Spleen (tissue), 11 donors: ENCODE measurements at regions not wholly inside any gene's neighbourhood (a gene's known extent, or its start where the extent isn't known, plus 50 kb on each side); places are given as distances from the start of the nearest gene placed in this dataset.
"Not testable (repeated sequence)": the region's sequence is repeated elsewhere in the genome, so short reads cannot be mapped to it uniquely, and the experiment has no call there.

Experiments
- DNase-seq: peaks from one replicate; pipeline ENCODE4 v3.0.0-alpha.2; 2020
- H3K27ac ChIP-seq, 8 donors: fragments of 200-600 bp; sonication (generic) in 7 of 8; 1 replicate in 4 of 8; 2 replicates in 4 of 8; pipeline versions ENCODE4 v1.5.0 to v1.8.0; 2016 to 2021; ENCODE audit warnings: inconsistent platforms in 4 of 8, mild to moderate bottlenecking in 4 of 8, moderate library complexity in 1 of 8
- H3K27me3 ChIP-seq, 7 donors: fragments of 200-600 bp; sonication (generic) in 6 of 7; replicated peaks in 1 of 7; 1 replicate in 4 of 7; 2 replicates in 3 of 7; pipeline versions ENCODE4 v1.5.0 to v1.8.0; 2016 to 2021; ENCODE audit warnings: inconsistent platforms in 3 of 7, mild to moderate bottlenecking in 1 of 7
- H3K36me3 ChIP-seq, 6 donors: fragments of 200-600 bp; sonication (generic) in 5 of 6; 1 replicate in 4 of 6; 2 replicates in 2 of 6; pipeline versions ENCODE4 v1.5.0 to v1.8.0; 2016 to 2021; ENCODE audit warnings: inconsistent platforms in 2 of 6
- H3K4me1 ChIP-seq, 6 donors: fragments of 200-600 bp; sonication (generic) in 5 of 6; 1 replicate in 3 of 6; 2 replicates in 3 of 6; pipeline versions ENCODE4 v1.5.0 to v1.8.0; 2016 to 2021; ENCODE audit warnings: inconsistent platforms in 3 of 6
- H3K4me3 ChIP-seq, 8 donors: fragments of 200-600 bp; sonication (generic) in 7 of 8; 1 replicate in 4 of 8; 2 replicates in 4 of 8; pipeline versions ENCODE4 v1.5.0 to v1.8.0; 2016 to 2021; ENCODE audit warnings: inconsistent platforms in 4 of 8, mild to moderate bottlenecking in 4 of 8, moderate library complexity in 2 of 8
- H3K9me3 ChIP-seq, 8 donors: fragments of 200-600 bp; sonication (generic) in 7 of 8; 1 replicate in 4 of 8; 2 replicates in 4 of 8; pipeline versions ENCODE4 v1.5.0 to v1.8.0; 2016 to 2021; ENCODE audit warnings: inconsistent platforms in 4 of 8
- CTCF ChIP-seq, 11 experiments: fragments of 200-600 bp in 7 of 11; fragments of 450-650 bp in 4 of 11; sonication (generic) in 4 of 11; IDR thresholded peaks in 8 of 11; conservative IDR thresholded peaks in 3 of 11; 1 replicate in 7 of 11; 2 replicates in 4 of 11; pipeline versions ENCODE4 v1.4.0 to v1.8.0; 2016 to 2021; ENCODE audit warnings: antibody characterized with exemption in 11 of 11, inconsistent platforms in 4 of 11, mild to moderate bottlenecking in 1 of 11
- POLR2A ChIP-seq, 3 donors: fragments of 450-650 bp; IDR thresholded peaks; one replicate each; pipeline ENCODE4 v1.5.1; 2017; ENCODE audit warnings: antibody characterized with exemption in 3 of 3, mild to moderate bottlenecking in 1 of 3
- POLR2AphosphoS5 ChIP-seq, 3 donors: sonication (generic); formaldehyde crosslinking; IDR thresholded peaks; one replicate each; pipeline ENCODE4 v1.5.1; 2017; ENCODE audit warnings: antibody characterized with exemption in 3 of 3
- WGBS, 5 donors: extraction: QIAGEN DNeasy Blood & Tissue Kit in 3 of 5; methylation state at CpG; one replicate each; pipeline versions ENCODE4 v1.1.5 to v1.1.7; 2013 to 2018; 5-methylcytosine and 5-hydroxymethylcytosine counted together
- intact Hi-C: fragments of 100-400 bp; cut with DNase I; formaldehyde crosslinking; loops from one replicate; pipeline ENCODE4 v1.15.0; 2023; ENCODE audit warnings: low total_unique reads
- donor health status: healthy with polysubstance abuse.
- donor health status: DM: no; HTN: no; CAD: no; lungs with moderate emphysema.
- donor health status: DM: no; HTN: no; CAD: no.
- donor health status: Bipolar disorder and iron deficiency.
- donor health status: healthy.
- donor health status: DM: no; HTN: no; CAD: no.
- donor health status: DM: yes; HTN: yes; CAD: no.

- DNase-seq: no peak
- intact Hi-C loops: no loop called here
- Histone ChIP-seq H3K4me1 (no peaks in the 10 kb centered on the region), H3K4me3 (no peak overlapping the region), H3K36me3 (no peaks in the 10 kb centered on the region), H3K9me3 (peaks cover 0 to 39% (median 5%) of the 10 kb centered on the region in 8 donors), H3K27ac (no peak overlapping the region), H3K27me3 (no peaks in the 10 kb centered on the region)
- no peak for TF ChIP-seq POLR2AphosphoS5 (IDR thresholded peaks at IDR 0.05)
- no peak for TF ChIP-seq POLR2A (IDR thresholded peaks at IDR 0.05)
- no peak for TF ChIP-seq CTCF (IDR thresholded peaks at IDR 0.05 in 8 of 11, conservative IDR thresholded peaks at IDR 0.05 in 3 of 11)
- WGBS, 5 donors: 72 to 82% (median 76%) methylated on average over 3 of the region's 3 CpGs
These were observed 886.4 kb downstream of the DNAJB9 start for GRCh38 chr7:109456116-109456515.

GRCh38 chr7:109460296-109460695 is 890.6 kb downstream of the DNAJB9 start:
- no peaks in the 10 kb centered on the region for H3K27me3 ChIP-seq
- H3K27ac ChIP-seq: no peak overlapping the region
- no peak for TF ChIP-seq POLR2AphosphoS5 (IDR thresholded peaks at IDR 0.05)
- no peak for TF ChIP-seq POLR2A (IDR thresholded peaks at IDR 0.05)
- no peak for TF ChIP-seq CTCF (IDR thresholded peaks at IDR 0.05 in 8 of 11, conservative IDR thresholded peaks at IDR 0.05 in 3 of 11)
- H3K4me3 ChIP-seq: no peak overlapping the region
- H3K36me3 ChIP-seq: no peaks in the 10 kb centered on the region
- peaks cover 0 to 8% (median 0%) of the 10 kb centered on the region in 8 donors for H3K9me3 ChIP-seq
- intact Hi-C loops: no loop called here
- H3K4me1 ChIP-seq: no peaks in the 10 kb centered on the region
- DNase-seq: no peak
- WGBS, 5 donors: 79 to 87% (median 84%) methylated on average over 2 of the region's 2 CpGs

- intact Hi-C loops: no loop called here
- no peak for TF ChIP-seq CTCF (IDR thresholded peaks at IDR 0.05 in 8 of 11, conservative IDR thresholded peaks at IDR 0.05 in 3 of 11)
- TF ChIP-seq POLR2A (IDR thresholded peaks at IDR 0.05): no peak
- TF ChIP-seq POLR2AphosphoS5 (IDR thresholded peaks at IDR 0.05): no peak
- WGBS, 5 donors: 61 to 81% (median 68%) methylated on average over 3 of the region's 3 CpGs
- H3K36me3 ChIP-seq: no peaks in the 10 kb centered on the region
- H3K27ac ChIP-seq: no peak overlapping the region
- H3K4me3 ChIP-seq: no peak overlapping the region
- H3K9me3 ChIP-seq: no peaks in the 10 kb centered on the region
- no peaks in the 10 kb centered on the region for H3K27me3 ChIP-seq
- no peak for DNase-seq
- H3K4me1 ChIP-seq: no peaks in the 10 kb centered on the region
These were observed 892.5 kb downstream of the DNAJB9 start for GRCh38 chr7:109462171-109462570.

GRCh38 chr7:109467729-109468128 is 898.1 kb downstream of the DNAJB9 start:
- H3K4me1 ChIP-seq, intact Hi-C loops, H3K9me3 ChIP-seq, H3K27ac ChIP-seq, DNase-seq, H3K4me3 ChIP-seq, H3K27me3 ChIP-seq, H3K36me3 ChIP-seq: not testable (repeated sequence)
- WGBS, 5 donors: 59 to 91% (median 87%) methylated on average over 4 of the region's 4 CpGs

- no peaks in the 10 kb centered on the region for H3K27me3 ChIP-seq
- TF ChIP-seq POLR2A (IDR thresholded peaks at IDR 0.05): no peak
- TF ChIP-seq CTCF (IDR thresholded peaks at IDR 0.05 in 8 of 11, conservative IDR thresholded peaks at IDR 0.05 in 3 of 11): no peak
- TF ChIP-seq POLR2AphosphoS5 (IDR thresholded peaks at IDR 0.05): no peak
These were observed 903.5 kb downstream of the DNAJB9 start for GRCh38 chr7:109473172-109473571.

More at GRCh38 chr7:109473172-109473571, 903.5 kb downstream of the DNAJB9 start:
- H3K36me3 ChIP-seq: no peaks in the 10 kb centered on the region
- intact Hi-C loops: no loop called here
- no peak overlapping the region for H3K27ac ChIP-seq
- no peak for DNase-seq
- WGBS, 5 donors: 86 to 100% (median 89%) methylated on average over 1 of the region's 1 CpG
- no peaks in the 10 kb centered on the region for H3K4me1 ChIP-seq
- no peaks in the 10 kb centered on the region for H3K9me3 ChIP-seq
- no peak overlapping the region for H3K4me3 ChIP-seq
